GM06990 (cell line): ENCODE measurements at regions not wholly inside any gene's neighbourhood (a gene's known extent, or its start where the extent isn't known, plus 50 kb on each side); places are given as distances from the start of the nearest gene placed in this dataset.
A peak's percentile ranks its signal among the peaks of the same experiment; 100 is the strongest.

Source experiments
- DNase-seq: peaks from one replicate; pipeline ENCODE4 v3.0.0-alpha.2; 2011; ENCODE audit not compliant: insufficient read length; ENCODE audit errors: extremely low read depth
- H3K27me3 ChIP-seq: replicated peaks from 2 replicates; pipeline ENCODE4 v1.6.0; 2011; ENCODE audit warnings: low read length; ENCODE audit not compliant: control insufficient read depth, insufficient read depth
- H3K36me3 ChIP-seq: 2 replicates; pipeline ENCODE4 v1.5.1; 2011; ENCODE audit warnings: low read length; ENCODE audit not compliant: control insufficient read depth, insufficient read depth
- H3K4me3 ChIP-seq: replicated peaks from 2 replicates; pipeline ENCODE4 v1.5.1; 2011; ENCODE audit warnings: low read depth, mild to moderate bottlenecking, control low read depth, low read length
- CTCF ChIP-seq: IDR thresholded peaks from 2 replicates; pipeline ENCODE4 v1.5.1; 2011; ENCODE audit warnings: low read length, control low read depth, mild to moderate bottlenecking, inconsistent platforms; ENCODE audit not compliant: insufficient read depth, poor library complexity, severe bottlenecking

GRCh38 chr1:96964761-96965160 is 243.2 kb downstream of the PTBP2 start:
- no peaks in the 10 kb centered on the region for H3K36me3 ChIP-seq
- TF ChIP-seq CTCF, result no peak
- H3K27me3 ChIP-seq, result no peaks in the 10 kb centered on the region
- DNase-seq, result no peak
- no peak overlapping the region for H3K4me3 ChIP-seq

GRCh38 chr1:96966536-96967138 is 245.1 kb downstream of the PTBP2 start:
- TF ChIP-seq CTCF, result peak; percentile 89
- no peaks in the 10 kb centered on the region for H3K36me3 ChIP-seq
- H3K4me3 ChIP-seq, result no peak overlapping the region
- H3K27me3 ChIP-seq, result no peaks in the 10 kb centered on the region
- DNase-seq, result peak; percentile 6

DNA sequence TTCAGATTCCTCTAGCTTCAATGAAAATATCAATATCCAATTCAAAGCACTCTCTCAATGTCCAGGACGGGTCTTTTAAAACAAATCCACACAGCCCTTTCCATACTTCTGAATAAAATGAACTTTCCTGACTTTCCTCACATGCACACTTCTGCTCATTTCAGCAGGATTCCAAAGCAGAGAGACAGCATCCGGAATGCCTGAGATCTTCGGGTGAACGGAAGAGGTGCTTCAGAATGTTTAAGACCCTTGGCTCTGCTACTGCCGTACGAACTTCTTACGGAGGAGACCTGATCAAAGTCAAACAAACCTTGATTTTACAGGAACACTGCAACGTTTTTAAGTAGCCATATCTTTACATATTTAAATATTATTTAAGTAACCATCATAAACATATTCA is 245.7 kb downstream of the PTBP2 start:
- no peak overlapping the region for H3K4me3 ChIP-seq
- no peaks in the 10 kb centered on the region for H3K36me3 ChIP-seq
- no peak for TF ChIP-seq CTCF
- no peaks in the 10 kb centered on the region for H3K27me3 ChIP-seq
- no peak for DNase-seq

DNA sequence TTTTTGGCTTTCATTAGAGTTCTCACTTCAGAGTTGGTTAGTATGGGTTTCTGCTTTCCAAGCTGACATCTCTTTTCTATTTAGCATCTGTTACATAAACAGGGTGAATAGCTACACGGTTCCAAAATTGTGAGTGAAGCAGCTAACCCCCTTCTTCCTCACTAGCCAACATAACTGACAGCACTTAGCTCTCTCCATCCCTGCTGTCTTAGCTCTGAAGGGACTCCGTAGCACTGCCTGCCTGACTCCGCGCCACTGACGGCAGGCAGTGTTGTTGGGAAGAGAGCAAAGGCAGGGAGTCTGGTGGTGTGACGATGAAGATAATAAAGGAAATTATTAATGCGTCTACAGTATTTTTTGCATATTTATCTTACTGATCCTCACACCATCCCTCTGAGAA is 247.0 kb downstream of the PTBP2 start:
- Histone ChIP-seq H3K27me3 (no peaks in the 10 kb centered on the region), H3K36me3 (no peaks in the 10 kb centered on the region), H3K4me3 (no peak overlapping the region)
- DNase-seq, result no peak
- TF ChIP-seq CTCF, result no peak

DNA sequence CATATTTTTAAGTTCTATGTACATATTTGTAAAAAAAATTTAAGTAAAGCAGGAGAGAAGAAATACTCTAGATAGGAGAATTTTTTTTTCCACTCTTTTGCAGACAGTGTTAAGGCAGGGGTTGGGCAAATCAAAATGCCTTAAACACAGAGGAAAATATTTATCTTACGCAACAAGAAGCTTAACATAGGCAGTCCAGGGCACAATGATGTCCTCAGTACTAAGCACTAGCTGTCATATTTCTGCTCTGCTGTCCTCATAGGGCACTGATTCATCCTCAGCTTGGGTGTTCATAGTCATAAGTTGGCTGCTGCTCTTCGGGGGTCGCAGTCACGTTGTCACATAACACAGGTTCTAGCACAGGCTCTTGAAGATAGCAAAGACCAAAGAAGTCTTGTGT is 247.4 kb downstream of the PTBP2 start:
- DNase-seq, result no peak
- Histone ChIP-seq H3K4me3 (no peak overlapping the region), H3K36me3 (no peaks in the 10 kb centered on the region), H3K27me3 (no peaks in the 10 kb centered on the region)
- TF ChIP-seq CTCF, result no peak

DNA sequence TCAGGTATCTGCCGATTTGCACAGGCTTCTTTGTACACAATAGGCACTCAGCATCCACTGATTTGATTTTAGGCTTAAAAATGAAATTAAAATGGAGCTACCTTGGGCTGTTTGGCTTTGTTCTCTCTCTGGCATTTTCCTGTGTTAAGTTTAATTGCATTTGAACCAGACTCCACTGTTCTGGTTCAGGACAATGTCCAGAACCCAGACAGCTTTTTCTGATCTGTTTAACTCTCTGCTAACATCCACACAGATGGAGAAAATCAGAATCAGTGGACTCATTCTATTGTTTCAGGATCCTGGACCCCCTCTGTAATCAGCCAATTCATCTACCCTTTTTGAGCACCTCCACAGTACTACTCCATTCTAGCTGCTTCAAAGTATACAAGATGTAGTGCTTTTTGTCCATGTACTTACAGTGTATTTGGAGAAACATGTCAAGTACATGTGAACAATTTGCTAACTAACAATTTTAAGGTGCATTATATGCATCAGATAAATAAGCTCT is 248.1 kb downstream of the PTBP2 start:
- TF ChIP-seq CTCF, result no peak
- DNase-seq, result no peak
- Histone ChIP-seq H3K4me3 (no peak overlapping the region), H3K36me3 (no peaks in the 10 kb centered on the region), H3K27me3 (no peaks in the 10 kb centered on the region)
